Body of pancreas (tissue), 4 donors: ENCODE measurements at regions not wholly inside any gene's neighbourhood (a gene's known extent, or its start where the extent isn't known, plus 50 kb on each side); places are given as distances from the start of the nearest gene placed in this dataset.

Experiments used
- CTCF ChIP-seq, 7 experiments: fragments of 450-650 bp in 4 of 7; fragments of 200-600 bp in 3 of 7; sonication (generic) in 3 of 7; IDR thresholded peaks; one replicate each; pipeline ENCODE4 v1.5.1; 2016 to 2019; ENCODE audit warnings: antibody characterized with exemption in 7 of 7
- POLR2A ChIP-seq, 3 donors: fragments of 450-650 bp; IDR thresholded peaks; one replicate each; pipeline ENCODE4 v1.6.1; 2016; ENCODE audit warnings: antibody characterized with exemption in 3 of 3, mild to moderate bottlenecking in 2 of 3

- TF ChIP-seq CTCF (IDR thresholded peaks at IDR 0.05) (no peak), POLR2A (IDR thresholded peaks at IDR 0.05) (no peak)
These were observed 934.4 kb downstream of the AACS start for GRCh38 chr12:125999628-126000027.
